HEK293 (cell line): ENCODE measurements at regions not wholly inside any gene's neighbourhood (a gene's known extent, or its start where the extent isn't known, plus 50 kb on each side); places are given as distances from the start of the nearest gene placed in this dataset.
"Not testable (repeated sequence)": the region's sequence is repeated elsewhere in the genome, so short reads cannot be mapped to it uniquely, and the experiment has no call there.

ENCODE experiments used
- CTCF ChIA-PET: fragments of 350-600 bp; formaldehyde crosslinking; extraction: SDS; loops from one replicate; lab custom pipeline; 2021; ENCODE audit warnings: antibody characterized with exemption; lab: Yijun Ruan, JAX
- POLR2A ChIA-PET: fragments of 300-600 bp; formaldehyde crosslinking; extraction: SDS; loops from one replicate; lab custom pipeline; 2020; ENCODE audit warnings: antibody characterized with exemption, inconsistent platforms; lab: Yijun Ruan, JAX
- H3K27ac ChIP-seq: fragments of 200-500 bp; sonication (Bioruptor generic); 2 replicates; pipeline ENCODE4 v1.5.1; 2014; ENCODE audit warnings: low read depth, low read length, control low read depth, inconsistent platforms; ENCODE audit errors: extremely low read depth
- H3K36me3 ChIP-seq, 2 experiments: fragments of 200-500 bp in 1 of 2; sonication (Bioruptor generic) in 1 of 2; 1 replicate in 1 of 2; 2 replicates in 1 of 2; pipeline ENCODE4 v1.5.1; 2014 to 2017; ENCODE audit warnings: inconsistent platforms in 2 of 2, low read length in 2 of 2; ENCODE audit not compliant: control insufficient read depth in 2 of 2, insufficient read depth in 1 of 2
- H3K4me1 ChIP-seq: fragments of 200-500 bp; sonication (Bioruptor generic); 2 replicates; pipeline ENCODE4 v1.5.1; 2014; ENCODE audit warnings: mild to moderate bottlenecking, low read length, inconsistent platforms; ENCODE audit not compliant: control insufficient read depth, insufficient read depth
- H3K4me3 ChIP-seq: 2 replicates; pipeline ENCODE4 v1.5.1; 2011; ENCODE audit warnings: low read depth, mild to moderate bottlenecking, control low read depth, low read length, moderate library complexity
- H3K9me3 ChIP-seq: fragments of 200-500 bp; sonication (Bioruptor generic); 2 replicates; pipeline ENCODE4 v1.5.1; 2014; ENCODE audit warnings: low read depth, low read length, inconsistent platforms; ENCODE audit not compliant: control insufficient read depth, insufficient read depth
- BCL6B ChIP-seq: fragments of 450-650 bp; formaldehyde crosslinking; IDR thresholded peaks from 2 replicates; pipeline ENCODE4 v1.5.1; 2017; ENCODE audit warnings: missing biosample characterization, missing genetic modification characterization
- GFI1B ChIP-seq: fragments of 450-650 bp; formaldehyde crosslinking; IDR thresholded peaks from 2 replicates; pipeline ENCODE4 v1.5.1; 2016; ENCODE audit warnings: missing biosample characterization, missing genetic modification characterization
- GLI2 ChIP-seq: fragments of 450-650 bp; formaldehyde crosslinking; IDR thresholded peaks from 2 replicates; pipeline ENCODE4; 2017; ENCODE audit warnings: missing biosample characterization, missing genetic modification characterization, low read depth, borderline replicate concordance
- GLI4 ChIP-seq: fragments of 450-650 bp; formaldehyde crosslinking; IDR thresholded peaks from 2 replicates; pipeline ENCODE4 v1.5.1; 2016; ENCODE audit warnings: missing biosample characterization, missing genetic modification characterization
- HOXC10 ChIP-seq: sonication (generic); formaldehyde crosslinking; IDR thresholded peaks from 2 replicates; pipeline ENCODE4 v1.8.1; 2023; ENCODE audit warnings: mild to moderate bottlenecking, missing genetic modification reagents
- SP3 ChIP-seq: fragments of 450-650 bp; formaldehyde crosslinking; IDR thresholded peaks from 2 replicates; pipeline ENCODE4 v1.5.1; 2016; ENCODE audit warnings: missing biosample characterization, missing genetic modification characterization
- TSHZ1 ChIP-seq: fragments of 450-650 bp; formaldehyde crosslinking; IDR thresholded peaks from 2 replicates; pipeline ENCODE4 v1.5.1; 2016; ENCODE audit warnings: missing biosample characterization, missing genetic modification characterization, borderline replicate concordance
- ZBTB1 ChIP-seq: fragments of 450-650 bp; formaldehyde crosslinking; IDR thresholded peaks from 2 replicates; pipeline ENCODE4 v1.5.1; 2016; ENCODE audit warnings: missing biosample characterization, missing genetic modification characterization
- ZBTB17 ChIP-seq: fragments of 450-650 bp; formaldehyde crosslinking; IDR thresholded peaks from 2 replicates; pipeline ENCODE4 v1.5.1; 2016; ENCODE audit warnings: missing biosample characterization, missing genetic modification characterization
- ZNF169 ChIP-seq: fragments of 450-650 bp; formaldehyde crosslinking; IDR thresholded peaks from 2 replicates; pipeline ENCODE4 v1.5.1; 2016; ENCODE audit warnings: missing biosample characterization, missing genetic modification characterization
- ZNF23 ChIP-seq: fragments of 450-650 bp; formaldehyde crosslinking; IDR thresholded peaks from 2 replicates; pipeline ENCODE4 v1.5.1; 2016; ENCODE audit warnings: missing biosample characterization, missing genetic modification characterization, borderline replicate concordance
- ZNF24 ChIP-seq: fragments of 450-650 bp; formaldehyde crosslinking; IDR thresholded peaks from 2 replicates; pipeline ENCODE4 v1.5.1; 2016; ENCODE audit warnings: missing biosample characterization, missing genetic modification characterization
- ZNF26 ChIP-seq: fragments of 450-650 bp; formaldehyde crosslinking; IDR thresholded peaks from 2 replicates; pipeline ENCODE4 v1.5.1; 2016; ENCODE audit warnings: missing biosample characterization, missing genetic modification characterization
- ZNF514 ChIP-seq: fragments of 450-650 bp; formaldehyde crosslinking; IDR thresholded peaks from 2 replicates; pipeline ENCODE4 v1.5.1; 2016; ENCODE audit warnings: missing biosample characterization, missing genetic modification characterization
- ZNF518A ChIP-seq: fragments of 450-650 bp; formaldehyde crosslinking; conservative IDR thresholded peaks from 2 replicates; pipeline ENCODE4 v1.5.1; 2016; ENCODE audit warnings: low read depth, missing biosample characterization, missing genetic modification characterization
- ZNF658 ChIP-seq: fragments of 450-650 bp; formaldehyde crosslinking; IDR thresholded peaks from 2 replicates; pipeline ENCODE4; 2016; ENCODE audit warnings: missing biosample characterization, missing genetic modification characterization
- ZNF776 ChIP-seq: fragments of 450-650 bp; formaldehyde crosslinking; IDR thresholded peaks from 2 replicates; pipeline ENCODE4 v1.5.0; 2017; ENCODE audit warnings: missing biosample characterization, missing genetic modification characterization, borderline replicate concordance
- ZNF792 ChIP-seq: fragments of 450-650 bp; formaldehyde crosslinking; IDR thresholded peaks from 2 replicates; pipeline ENCODE4 v1.5.1; 2016; ENCODE audit warnings: missing biosample characterization, missing genetic modification characterization

GRCh38 chr3:75320369-75320768 lies 343.8 kb upstream of the FRG2C start:
- H3K4me3 ChIP-seq = no peak overlapping the region
- POLR2A ChIA-PET = no interaction called here
- CTCF ChIA-PET = no interaction called here
- no peaks in the 10 kb centered on the region for H3K36me3 ChIP-seq
- H3K9me3 ChIP-seq = no peaks in the 10 kb centered on the region
- no peaks in the 10 kb centered on the region for H3K4me1 ChIP-seq
- H3K27ac ChIP-seq = no peak overlapping the region
- TF ChIP-seq ZNF24 (tag by site-specific recombination) (no peak), BCL6B (no peak), ZNF514 (tag by site-specific recombination) (no peak), GLI2 (no peak), GFI1B (tag by site-specific recombination) (no peak), ZNF23 (tag by site-specific recombination) (no peak), ZNF776 (tag by site-specific recombination) (no peak), ZNF792 (tag by site-specific recombination) (no peak), ZBTB1 (no peak), SP3 (tag by site-specific recombination) (no peak), ZNF26 (tag by site-specific recombination) (no peak)

GRCh38 chr3:75321060-75321459 lies 343.1 kb upstream of the FRG2C start:
- POLR2A ChIA-PET = no interaction called here
- H3K4me1 ChIP-seq = no peaks in the 10 kb centered on the region
- TF ChIP-seq ZNF518A = no peak
- TF ChIP-seq ZNF658 (tag by site-specific recombination) = no peak
- no peak for TF ChIP-seq TSHZ1 (tag by site-specific recombination)
- no peak for TF ChIP-seq ZBTB17 (tag by site-specific recombination)
- no peak for TF ChIP-seq GLI4 (tag by site-specific recombination)
- no peak for TF ChIP-seq ZNF169
- no peak for TF ChIP-seq HOXC10 (CRISPR knock-in tag)
- H3K4me3 ChIP-seq = no peak overlapping the region
- no peaks in the 10 kb centered on the region for H3K9me3 ChIP-seq
- H3K36me3 ChIP-seq = no peaks in the 10 kb centered on the region
- H3K27ac ChIP-seq = no peak overlapping the region
- CTCF ChIA-PET = no interaction called here

GRCh38 chr3:75323936-75324335 lies 340.2 kb upstream of the FRG2C start:
- H3K36me3 ChIP-seq, POLR2A ChIA-PET, H3K27ac ChIP-seq, H3K4me3 ChIP-seq, CTCF ChIA-PET, H3K9me3 ChIP-seq, H3K4me1 ChIP-seq: not testable (repeated sequence)
